ENCODE measurements at regions not wholly inside any gene's neighbourhood (a gene's known extent, or its start where the extent isn't known, plus 50 kb on each side); places are given as distances from the start of the nearest gene placed in this dataset.
A peak's percentile ranks its signal among the peaks of the same experiment; 100 is the strongest.

- Histone ChIP-seq H3K27me3 (no peaks in the 10 kb centered on the region), H3K4me1 (peaks cover 24% of the 10 kb centered on the region), H3K36me3 (no peaks in the 10 kb centered on the region), H3K4me3 (ENCODE audit: low read depth, low read length) (no peak overlapping the region), H3K9me3 (no peaks in the 10 kb centered on the region)
- no peak for TF ChIP-seq CTCF (IDR thresholded peaks at IDR 0.05; ENCODE audit: low read depth, low read length)
- DNase-seq = no peak
These were observed 70.9 kb upstream of the CCDC167 start for GRCh38 chr6:37570482-37571133.

- TF ChIP-seq CTCF (IDR thresholded peaks at IDR 0.05; ENCODE audit: low read depth, low read length) = no peak
- Histone ChIP-seq H3K36me3 (no peaks in the 10 kb centered on the region), H3K4me3 (ENCODE audit: low read depth, low read length) (no peak overlapping the region), H3K4me1 (peaks cover 23% of the 10 kb centered on the region), H3K27me3 (no peaks in the 10 kb centered on the region), H3K9me3 (no peaks in the 10 kb centered on the region)
- no peak for DNase-seq
These were observed 70.2 kb upstream of the CCDC167 start for GRCh38 chr6:37569743-37570481.

- no peaks in the 10 kb centered on the region for H3K36me3 ChIP-seq
- no peaks in the 10 kb centered on the region for H3K27me3 ChIP-seq
- peaks cover 29% of the 10 kb centered on the region for H3K4me1 ChIP-seq
- no peak for TF ChIP-seq CTCF (IDR thresholded peaks at IDR 0.05; ENCODE audit: low read depth, low read length)
- no peak overlapping the region for H3K4me3 ChIP-seq (ENCODE audit: low read depth, low read length)
- H3K9me3 ChIP-seq = no peaks in the 10 kb centered on the region
- DNase-seq = no peak
These were observed 69.6 kb upstream of the CCDC167 start for GRCh38 chr6:37569317-37569716.

GRCh38 chr6:37566950-37567349 lies 67.3 kb upstream of the CCDC167 start:
- H3K27me3 ChIP-seq = no peaks in the 10 kb centered on the region

GRCh38 chr6:37566111-37566949 lies 66.6 kb upstream of the CCDC167 start:
- Histone ChIP-seq H3K27me3 (no peaks in the 10 kb centered on the region), H3K4me1 (peaks cover 29% of the 10 kb centered on the region), H3K4me3 (ENCODE audit: low read depth, low read length) (peak overlapping the region; percentile 65), H3K36me3 (no peaks in the 10 kb centered on the region), H3K9me3 (no peaks in the 10 kb centered on the region)
- peak; percentile 86 for TF ChIP-seq CTCF (IDR thresholded peaks at IDR 0.05; ENCODE audit: low read depth, low read length)
- DNase-seq = peak; percentile 81

More at GRCh38 chr6:37566950-37567349, 67.3 kb upstream of the CCDC167 start:
- H3K9me3 ChIP-seq = no peaks in the 10 kb centered on the region
- no peak for TF ChIP-seq CTCF (IDR thresholded peaks at IDR 0.05; ENCODE audit: low read depth, low read length)
- H3K4me1 ChIP-seq = peaks cover 29% of the 10 kb centered on the region
- no peak for DNase-seq
- no peak overlapping the region for H3K4me3 ChIP-seq (ENCODE audit: low read depth, low read length)
- H3K36me3 ChIP-seq = no peaks in the 10 kb centered on the region

Measured in BE2C (cell line).